Endodermal cell (in vitro differentiated cells): ENCODE measurements at regions not wholly inside any gene's neighbourhood (a gene's known extent, or its start where the extent isn't known, plus 50 kb on each side); places are given as distances from the start of the nearest gene placed in this dataset.
A peak's percentile ranks its signal among the peaks of the same experiment; 100 is the strongest.
"Not testable (repeated sequence)": the region's sequence is repeated elsewhere in the genome, so short reads cannot be mapped to it uniquely, and the experiment has no call there.

Experiments
- DNase-seq: peaks from one replicate; pipeline ENCODE4 v3.0.0-alpha.2; 2017
- H3K27ac ChIP-seq: 2 replicates; pipeline ENCODE4 v1.5.1; 2013; ENCODE audit warnings: mild to moderate bottlenecking, low read depth, low read length, moderate library complexity
- H3K27me3 ChIP-seq: 2 replicates; pipeline ENCODE4 v1.6.1; 2013; ENCODE audit warnings: mild to moderate bottlenecking, low read length, moderate library complexity; ENCODE audit not compliant: insufficient read depth, control insufficient read depth, poor library complexity, severe bottlenecking
- H3K36me3 ChIP-seq: 2 replicates; pipeline ENCODE4 v1.7.0; 2013; ENCODE audit warnings: mild to moderate bottlenecking, low read length, moderate library complexity; ENCODE audit not compliant: control insufficient read depth, insufficient read depth
- H3K4me1 ChIP-seq: one replicate; pipeline ENCODE4 v1.7.0; 2013; ENCODE audit warnings: low read length; ENCODE audit not compliant: control insufficient read depth, insufficient read depth
- H3K4me3 ChIP-seq: 2 replicates; pipeline ENCODE4 v1.5.1; 2013; ENCODE audit warnings: mild to moderate bottlenecking, low read length, moderate library complexity
- H3K9ac ChIP-seq: 2 replicates; pipeline ENCODE4 v1.6.1; 2013; ENCODE audit warnings: mild to moderate bottlenecking, low read length, moderate library complexity; ENCODE audit not compliant: poor library complexity, severe bottlenecking; ENCODE audit errors: extremely low read depth
- H3K9me3 ChIP-seq: 2 replicates; pipeline ENCODE4 v1.6.1; 2013; ENCODE audit warnings: mild to moderate bottlenecking, low read length, moderate library complexity; ENCODE audit not compliant: control insufficient read depth
- H3K27ac Mint-ChIP-seq: 2 replicates; pipeline ENCODE4 v1.8.0; 2020; ENCODE audit warnings: mixed read lengths
- H3K27me3 Mint-ChIP-seq: 2 replicates; pipeline ENCODE4 v1.8.0; 2021; ENCODE audit warnings: mild to moderate bottlenecking, mixed read lengths; ENCODE audit not compliant: insufficient read depth
- H3K36me3 Mint-ChIP-seq: 2 replicates; pipeline ENCODE4 v1.8.0; 2020; ENCODE audit warnings: low read depth, mixed read lengths
- H3K4me1 Mint-ChIP-seq: 2 replicates; pipeline ENCODE4 v1.8.0; 2020; ENCODE audit warnings: mixed read lengths
- H3K4me3 Mint-ChIP-seq: 2 replicates; pipeline ENCODE4 v1.8.0; 2020; ENCODE audit warnings: mild to moderate bottlenecking, moderate library complexity, mixed read lengths
- H3K9me3 Mint-ChIP-seq: 2 replicates; pipeline ENCODE4 v1.8.0; 2020; ENCODE audit warnings: mild to moderate bottlenecking, mixed read lengths
- CTCF ChIP-seq: fragments of 200-600 bp; sonication (generic); conservative IDR thresholded peaks from 2 replicates; pipeline ENCODE4 v1.5.0; 2021; ENCODE audit warnings: antibody characterized with exemption, mild to moderate bottlenecking
- WGBS, 2 experiments: methylation state at CpG; one replicate each; pipeline versions ENCODE4 v1.1.5 to v1.1.7; 2013; ENCODE audit warnings: missing lambda C conversion rate in 2 of 2, mixed read lengths in 1 of 2; ENCODE audit not compliant: insufficient coverage in 1 of 2, insufficient read length in 1 of 2; 5-methylcytosine and 5-hydroxymethylcytosine counted together

DNA sequence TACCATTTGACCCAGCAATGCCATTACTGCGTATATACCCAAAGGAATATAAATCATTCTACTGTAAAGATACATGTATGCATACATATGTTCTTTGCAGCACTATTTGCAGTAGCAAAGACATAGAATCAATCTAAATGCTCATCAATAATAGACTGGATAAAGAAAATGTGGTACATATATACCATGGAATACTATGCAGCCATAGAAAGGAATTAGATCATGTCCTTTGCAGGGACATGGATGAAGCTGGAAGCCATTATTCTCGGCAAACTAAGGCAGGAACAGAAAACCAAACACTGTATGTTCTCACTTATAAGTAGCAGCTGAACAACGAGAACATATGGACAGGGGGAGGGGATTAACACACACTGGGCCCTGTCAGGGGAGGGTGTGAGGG, 54.8 kb upstream of the ZNF30 start:
- H3K4me1 ChIP-seq, H3K4me1 Mint-ChIP-seq: not testable (repeated sequence)
- WGBS, 2 experiments = 80 to 81% methylated on average over 2 of the region's 3 CpGs

GRCh38 chr19:34867631-34868030, 59.1 kb upstream of the ZNF30 start:
- Histone ChIP-seq H3K36me3 (no peaks in the 10 kb centered on the region), H3K9me3 (peaks cover 12% of the 10 kb centered on the region), H3K4me1 (no peaks in the 10 kb centered on the region), H3K9ac (no peak overlapping the region), H3K27me3 (no peaks in the 10 kb centered on the region), H3K27ac (no peak overlapping the region), H3K4me3 (no peak overlapping the region)
- TF ChIP-seq CTCF = no peak
- DNase-seq = no peak
- H3K4me3 Mint-ChIP-seq = no peak overlapping the region
- H3K4me1 Mint-ChIP-seq = no peaks in the 10 kb centered on the region
- H3K36me3 Mint-ChIP-seq = no peaks in the 10 kb centered on the region
- H3K9me3 Mint-ChIP-seq = peaks cover 13% of the 10 kb centered on the region
- H3K27me3 Mint-ChIP-seq = peaks cover 6% of the 10 kb centered on the region
- WGBS, 2 experiments = 87 to 96% methylated on average over 4 of the region's 4 CpGs
- no peak overlapping the region for H3K27ac Mint-ChIP-seq

More for the DNA sequence above, 54.8 kb upstream of the ZNF30 start:
- H3K4me3 Mint-ChIP-seq, H3K9me3 Mint-ChIP-seq, H3K9me3 ChIP-seq, H3K9ac ChIP-seq, H3K36me3 Mint-ChIP-seq, DNase-seq, H3K27me3 Mint-ChIP-seq, H3K27me3 ChIP-seq, H3K4me3 ChIP-seq, H3K27ac ChIP-seq, H3K36me3 ChIP-seq, H3K27ac Mint-ChIP-seq: not testable (repeated sequence)

GRCh38 chr19:34865225-34865624, 61.5 kb upstream of the ZNF30 start:
- not testable (repeated sequence) for H3K27ac Mint-ChIP-seq, DNase-seq, H3K27me3 Mint-ChIP-seq, H3K4me1 ChIP-seq, H3K4me3 ChIP-seq, H3K9ac ChIP-seq, H3K27ac ChIP-seq, H3K4me1 Mint-ChIP-seq, H3K4me3 Mint-ChIP-seq, H3K36me3 Mint-ChIP-seq, H3K27me3 ChIP-seq, H3K36me3 ChIP-seq
- peaks cover 22% of the 10 kb centered on the region for H3K9me3 Mint-ChIP-seq
- peaks cover 12% of the 10 kb centered on the region for H3K9me3 ChIP-seq
- WGBS, 2 experiments = 67% methylated on average over 1 of the region's 2 CpGs; no CpG with 5 or more reads in 1 of the 2 experiments

- H3K36me3 Mint-ChIP-seq = peaks cover 21% of the 10 kb centered on the region
- H3K9ac ChIP-seq, H3K36me3 ChIP-seq, H3K27ac ChIP-seq, H3K4me1 ChIP-seq, H3K27me3 ChIP-seq, H3K27me3 Mint-ChIP-seq, H3K4me1 Mint-ChIP-seq, DNase-seq: not testable (repeated sequence)
- WGBS, 2 experiments = 8 to 55% methylated on average over 3 to 29 of the region's 34 CpGs
- peak overlapping the region; percentile 88 for H3K4me3 Mint-ChIP-seq
- H3K9me3 ChIP-seq = peaks cover 24% of the 10 kb centered on the region
- H3K4me3 ChIP-seq = peak overlapping the region; percentile 81
- H3K9me3 Mint-ChIP-seq = peaks cover 43% of the 10 kb centered on the region
- peak overlapping the region; percentile 95 for H3K27ac Mint-ChIP-seq
These were observed 66.6 kb upstream of the ZNF30 start for GRCh38 chr19:34859823-34860736.

DNA sequence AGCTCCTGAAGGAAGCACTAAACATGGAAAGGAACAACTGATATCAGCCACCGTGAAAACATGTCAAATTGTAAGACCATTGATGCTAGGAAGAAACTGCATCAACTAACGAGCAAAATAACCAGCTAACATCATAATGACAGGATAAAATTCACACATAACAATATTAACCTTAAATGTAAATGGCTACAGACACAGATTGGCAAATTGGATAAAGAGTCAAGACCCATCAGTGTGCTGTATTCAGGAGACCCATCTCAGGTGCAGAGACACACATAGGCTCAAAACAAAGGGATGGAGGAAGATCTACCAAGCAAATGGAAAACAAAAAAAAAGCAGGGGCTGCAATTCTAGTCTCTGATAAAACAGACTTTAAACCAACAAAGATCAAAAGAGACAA, 67.4 kb upstream of the ZNF30 start:
- not testable (repeated sequence) for DNase-seq, H3K36me3 ChIP-seq, H3K27ac ChIP-seq, H3K27me3 ChIP-seq, H3K4me1 Mint-ChIP-seq, H3K4me1 ChIP-seq, H3K27ac Mint-ChIP-seq, H3K9ac ChIP-seq, H3K27me3 Mint-ChIP-seq
- Histone ChIP-seq H3K4me3 (peak overlapping the region; percentile 81), H3K9me3 (peaks cover 24% of the 10 kb centered on the region)
- 93 to 100% methylated on average over 1 to 2 of the region's 2 CpGs for WGBS, 2 experiments
- Mint-ChIP-seq H3K36me3 (peaks cover 21% of the 10 kb centered on the region), H3K9me3 (peaks cover 43% of the 10 kb centered on the region), H3K4me3 (peak overlapping the region; percentile 88)
